Erythroblast (primary cell): ENCODE measurements at regions not wholly inside any gene's neighbourhood (a gene's known extent, or its start where the extent isn't known, plus 50 kb on each side); places are given as distances from the start of the nearest gene placed in this dataset.

ENCODE experiments used
- GATA1 ChIP-seq: IDR thresholded peaks from 2 replicates; pipeline ENCODE4 v1.6.1; 2011; ENCODE audit warnings: low read depth, mild to moderate bottlenecking, control low read depth, low read length, moderate library complexity
- POLR2A ChIP-seq: IDR thresholded peaks from 2 replicates; pipeline ENCODE4 v1.6.1; 2011; ENCODE audit warnings: mild to moderate bottlenecking, low read length

- TF ChIP-seq POLR2A: no peak
- TF ChIP-seq GATA1: no peak
These were observed 107.2 kb upstream of the CENPE start for GRCh38 chr4:103305355-103305754.
